Liver (tissue), 8 donors: ENCODE measurements at regions not wholly inside any gene's neighbourhood (a gene's known extent, or its start where the extent isn't known, plus 50 kb on each side); places are given as distances from the start of the nearest gene placed in this dataset.

Experiments used
- DNase-seq: peaks from one replicate; pipeline ENCODE4 v3.0.0-alpha.2; 2017; ENCODE audit warnings: low spot score
- H3K27ac ChIP-seq, 2 donors: one replicate each; pipeline ENCODE4 v1.7.0; 2013; ENCODE audit warnings: inconsistent platforms in 2 of 2, low read length in 2 of 2, control low read depth in 1 of 2, low read depth in 1 of 2, mild to moderate bottlenecking in 1 of 2
- H3K27me3 ChIP-seq, 4 donors: one replicate each; pipeline versions ENCODE4 v1.6.1 to v1.7.0; 2013; ENCODE audit warnings: low read length in 3 of 4, inconsistent platforms in 1 of 4, mild to moderate bottlenecking in 1 of 4, moderate library complexity in 1 of 4; ENCODE audit not compliant: control insufficient read depth in 4 of 4, insufficient read depth in 4 of 4
- H3K36me3 ChIP-seq, 4 donors: one replicate each; pipeline versions ENCODE4 v1.6.1 to v1.7.0; 2013; ENCODE audit warnings: low read length in 3 of 4, mild to moderate bottlenecking in 3 of 4, low read depth in 1 of 4, moderate library complexity in 1 of 4; ENCODE audit not compliant: control insufficient read depth in 4 of 4, insufficient read depth in 3 of 4
- H3K4me1 ChIP-seq, 4 donors: one replicate each; pipeline versions ENCODE4 v1.6.1 to v1.7.0; 2013; ENCODE audit warnings: low read length in 3 of 4, mild to moderate bottlenecking in 3 of 4, moderate library complexity in 1 of 4; ENCODE audit not compliant: control insufficient read depth in 4 of 4, insufficient read depth in 4 of 4
- H3K4me3 ChIP-seq, 3 donors: one replicate each; pipeline versions ENCODE4 v1.6.1 to v1.7.0; 2013; ENCODE audit warnings: low read length in 3 of 3, control low read depth in 1 of 3, low read depth in 1 of 3, mild to moderate bottlenecking in 1 of 3
- H3K9ac ChIP-seq, 2 donors: one replicate each; pipeline ENCODE4 v1.7.0; 2013; ENCODE audit warnings: low read length in 2 of 2, mild to moderate bottlenecking in 2 of 2, moderate library complexity in 2 of 2, control low read depth in 1 of 2, low read depth in 1 of 2
- H3K9me3 ChIP-seq, 4 donors: one replicate each; pipeline versions ENCODE4 v1.6.1 to v1.7.0; 2013; ENCODE audit warnings: low read length in 3 of 4; ENCODE audit not compliant: control insufficient read depth in 4 of 4
- EGR1 ChIP-seq, 2 donors: IDR thresholded peaks; 2 replicates each; pipeline ENCODE4 v1.6.1; 2016 to 2018; ENCODE audit warnings: antibody characterized with exemption in 2 of 2, low read depth in 2 of 2
- FOXA1 ChIP-seq: IDR thresholded peaks from 2 replicates; pipeline ENCODE4 v1.6.1; 2016; ENCODE audit warnings: antibody characterized with exemption
- FOXA2 ChIP-seq: IDR thresholded peaks from 2 replicates; pipeline ENCODE4 v1.6.1; 2016; ENCODE audit warnings: antibody characterized with exemption
- GABPA ChIP-seq, 2 donors: IDR thresholded peaks in 1 of 2; conservative IDR thresholded peaks in 1 of 2; 2 replicates each; pipeline ENCODE4 v1.6.1; 2016; ENCODE audit warnings: antibody characterized with exemption in 2 of 2, mild to moderate bottlenecking in 1 of 2, moderate library complexity in 1 of 2
- HNF4A ChIP-seq, 2 donors: conservative IDR thresholded peaks; 2 replicates each; pipeline ENCODE4 v1.6.1; 2016; ENCODE audit warnings: antibody characterized with exemption in 2 of 2, mild to moderate bottlenecking in 2 of 2
- HNF4G ChIP-seq: IDR thresholded peaks from 2 replicates; pipeline ENCODE4 v1.6.1; 2016; ENCODE audit warnings: antibody characterized with exemption
- JUND ChIP-seq, 2 donors: IDR thresholded peaks; 2 replicates each; pipeline ENCODE4 v1.6.1; 2016; ENCODE audit warnings: antibody characterized with exemption in 2 of 2
- NR2F2 ChIP-seq: IDR thresholded peaks from 2 replicates; pipeline ENCODE4 v1.6.1; 2016; ENCODE audit warnings: antibody characterized with exemption
- RAD21 ChIP-seq, 2 donors: IDR thresholded peaks; 2 replicates each; pipeline ENCODE4 v1.6.1; 2016; ENCODE audit warnings: antibody characterized with exemption in 2 of 2, mild to moderate bottlenecking in 2 of 2
- RXRA ChIP-seq, 2 donors: IDR thresholded peaks; 2 replicates each; pipeline ENCODE4 v1.6.1; 2017 to 2018; ENCODE audit warnings: antibody characterized with exemption in 2 of 2, mild to moderate bottlenecking in 1 of 2
- SP1 ChIP-seq: IDR thresholded peaks from 2 replicates; pipeline ENCODE4 v1.6.1; 2018; ENCODE audit warnings: antibody characterized with exemption, mild to moderate bottlenecking
- TAF1 ChIP-seq: conservative IDR thresholded peaks from 2 replicates; pipeline ENCODE4 v1.6.1; 2016; ENCODE audit warnings: antibody characterized with exemption, mild to moderate bottlenecking
- YY1 ChIP-seq: IDR thresholded peaks from 2 replicates; pipeline ENCODE4 v1.6.1; 2016; ENCODE audit warnings: antibody characterized with exemption, mild to moderate bottlenecking
- WGBS: extraction: QIAGEN DNeasy Blood & Tissue Kit; methylation state at CpG from one replicate; pipeline ENCODE4 v1.1.7; 2013; 5-methylcytosine and 5-hydroxymethylcytosine counted together
- TF ChIP-seq, protein P1 (sequence below): IDR thresholded peaks from 2 replicates; pipeline ENCODE4 v1.6.1; 2016; ENCODE audit warnings: antibody characterized with exemption, mild to moderate bottlenecking
- TF ChIP-seq, protein P2 (sequence below): IDR thresholded peaks from 2 replicates; pipeline ENCODE4 v1.6.1; 2016; ENCODE audit warnings: antibody characterized with exemption
- TF ChIP-seq, protein P3 (sequence below): IDR thresholded peaks from 2 replicates; pipeline ENCODE4 v1.6.1; 2016; ENCODE audit warnings: antibody characterized with exemption
- TF ChIP-seq, protein P4 (sequence below): IDR thresholded peaks from 2 replicates; pipeline ENCODE4 v1.6.1; 2016; ENCODE audit warnings: antibody characterized with exemption
- TF ChIP-seq, protein P5 (sequence below): fragments of 150-350 bp; IDR thresholded peaks from 2 replicates; pipeline ENCODE4 v1.5.1; 2017; ENCODE audit warnings: improper control_type of control experiment, low read depth, low read length; ENCODE audit not compliant: missing input control
- donor health status: healthy.
- donor health status: healthy.
- donor health status: healthy.
- donor health status: healthy.
- donor health status: healthy.

DNA sequence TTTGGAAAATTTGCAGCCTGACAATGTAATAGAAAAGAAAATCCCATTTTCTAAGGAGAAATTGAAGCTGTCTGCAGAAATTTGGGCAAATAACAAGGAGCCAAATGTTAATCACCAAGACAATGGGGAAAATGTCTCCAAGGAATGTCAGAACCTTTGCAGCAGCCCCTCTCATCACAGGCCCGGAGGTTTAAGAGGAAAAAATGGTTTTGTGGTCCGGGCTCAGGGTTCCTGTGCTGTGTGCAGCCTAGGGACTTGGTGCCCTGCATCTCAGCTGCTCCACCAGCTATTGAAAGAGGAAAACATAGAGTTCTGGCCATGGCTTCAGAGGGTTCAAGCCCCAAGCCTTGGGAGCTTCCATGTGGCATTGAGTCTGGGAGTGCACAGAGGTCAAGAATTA is 298.9 kb downstream of the ATXN7L3B start:
- Histone ChIP-seq H3K27ac (no peak overlapping the region), H3K4me3 (no peak overlapping the region), H3K9ac (no peak overlapping the region), H3K4me1 (no peaks in the 10 kb centered on the region), H3K27me3 (peaks cover 0 to 4% (median 0%) of the 10 kb centered on the region in 4 donors), H3K9me3 (no peaks in the 10 kb centered on the region), H3K36me3 (no peaks in the 10 kb centered on the region)
- 25% methylated on average over 2 of the region's 2 CpGs for WGBS
- DNase-seq: no peak
- TF ChIP-seq NR2F2 (no peak), FOXA1 (no peak), GABPA (IDR thresholded peaks at IDR 0.05 in 1 of 2, conservative IDR thresholded peaks at IDR 0.05 in 1 of 2) (no peak), EGR1 (IDR thresholded peaks at IDR 0.05; ENCODE audit: low read depth in 2 of 2) (no peak), SP1 (no peak), HNF4A (conservative IDR thresholded peaks at IDR 0.05) (no peak), JUND (IDR thresholded peaks at IDR 0.05) (no peak), YY1 (no peak), FOXA2 (no peak), RAD21 (IDR thresholded peaks at IDR 0.05) (no peak), HNF4G (no peak)
- TF ChIP-seq, protein P1, sequence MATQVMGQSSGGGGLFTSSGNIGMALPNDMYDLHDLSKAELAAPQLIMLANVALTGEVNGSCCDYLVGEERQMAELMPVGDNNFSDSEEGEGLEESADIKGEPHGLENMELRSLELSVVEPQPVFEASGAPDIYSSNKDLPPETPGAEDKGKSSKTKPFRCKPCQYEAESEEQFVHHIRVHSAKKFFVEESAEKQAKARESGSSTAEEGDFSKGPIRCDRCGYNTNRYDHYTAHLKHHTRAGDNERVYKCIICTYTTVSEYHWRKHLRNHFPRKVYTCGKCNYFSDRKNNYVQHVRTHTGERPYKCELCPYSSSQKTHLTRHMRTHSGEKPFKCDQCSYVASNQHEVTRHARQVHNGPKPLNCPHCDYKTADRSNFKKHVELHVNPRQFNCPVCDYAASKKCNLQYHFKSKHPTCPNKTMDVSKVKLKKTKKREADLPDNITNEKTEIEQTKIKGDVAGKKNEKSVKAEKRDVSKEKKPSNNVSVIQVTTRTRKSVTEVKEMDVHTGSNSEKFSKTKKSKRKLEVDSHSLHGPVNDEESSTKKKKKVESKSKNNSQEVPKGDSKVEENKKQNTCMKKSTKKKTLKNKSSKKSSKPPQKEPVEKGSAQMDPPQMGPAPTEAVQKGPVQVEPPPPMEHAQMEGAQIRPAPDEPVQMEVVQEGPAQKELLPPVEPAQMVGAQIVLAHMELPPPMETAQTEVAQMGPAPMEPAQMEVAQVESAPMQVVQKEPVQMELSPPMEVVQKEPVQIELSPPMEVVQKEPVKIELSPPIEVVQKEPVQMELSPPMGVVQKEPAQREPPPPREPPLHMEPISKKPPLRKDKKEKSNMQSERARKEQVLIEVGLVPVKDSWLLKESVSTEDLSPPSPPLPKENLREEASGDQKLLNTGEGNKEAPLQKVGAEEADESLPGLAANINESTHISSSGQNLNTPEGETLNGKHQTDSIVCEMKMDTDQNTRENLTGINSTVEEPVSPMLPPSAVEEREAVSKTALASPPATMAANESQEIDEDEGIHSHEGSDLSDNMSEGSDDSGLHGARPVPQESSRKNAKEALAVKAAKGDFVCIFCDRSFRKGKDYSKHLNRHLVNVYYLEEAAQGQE: no peak
- TF ChIP-seq, protein P2, sequence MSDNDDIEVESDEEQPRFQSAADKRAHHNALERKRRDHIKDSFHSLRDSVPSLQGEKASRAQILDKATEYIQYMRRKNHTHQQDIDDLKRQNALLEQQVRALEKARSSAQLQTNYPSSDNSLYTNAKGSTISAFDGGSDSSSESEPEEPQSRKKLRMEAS: no peak
- TF ChIP-seq, protein P3, sequence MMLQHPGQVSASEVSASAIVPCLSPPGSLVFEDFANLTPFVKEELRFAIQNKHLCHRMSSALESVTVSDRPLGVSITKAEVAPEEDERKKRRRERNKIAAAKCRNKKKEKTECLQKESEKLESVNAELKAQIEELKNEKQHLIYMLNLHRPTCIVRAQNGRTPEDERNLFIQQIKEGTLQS: no peak
- TF ChIP-seq, protein P4, sequence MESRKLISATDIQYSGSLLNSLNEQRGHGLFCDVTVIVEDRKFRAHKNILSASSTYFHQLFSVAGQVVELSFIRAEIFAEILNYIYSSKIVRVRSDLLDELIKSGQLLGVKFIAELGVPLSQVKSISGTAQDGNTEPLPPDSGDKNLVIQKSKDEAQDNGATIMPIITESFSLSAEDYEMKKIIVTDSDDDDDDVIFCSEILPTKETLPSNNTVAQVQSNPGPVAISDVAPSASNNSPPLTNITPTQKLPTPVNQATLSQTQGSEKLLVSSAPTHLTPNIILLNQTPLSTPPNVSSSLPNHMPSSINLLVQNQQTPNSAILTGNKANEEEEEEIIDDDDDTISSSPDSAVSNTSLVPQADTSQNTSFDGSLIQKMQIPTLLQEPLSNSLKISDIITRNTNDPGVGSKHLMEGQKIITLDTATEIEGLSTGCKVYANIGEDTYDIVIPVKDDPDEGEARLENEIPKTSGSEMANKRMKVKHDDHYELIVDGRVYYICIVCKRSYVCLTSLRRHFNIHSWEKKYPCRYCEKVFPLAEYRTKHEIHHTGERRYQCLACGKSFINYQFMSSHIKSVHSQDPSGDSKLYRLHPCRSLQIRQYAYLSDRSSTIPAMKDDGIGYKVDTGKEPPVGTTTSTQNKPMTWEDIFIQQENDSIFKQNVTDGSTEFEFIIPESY: no peak
- TF ChIP-seq, protein P5, sequence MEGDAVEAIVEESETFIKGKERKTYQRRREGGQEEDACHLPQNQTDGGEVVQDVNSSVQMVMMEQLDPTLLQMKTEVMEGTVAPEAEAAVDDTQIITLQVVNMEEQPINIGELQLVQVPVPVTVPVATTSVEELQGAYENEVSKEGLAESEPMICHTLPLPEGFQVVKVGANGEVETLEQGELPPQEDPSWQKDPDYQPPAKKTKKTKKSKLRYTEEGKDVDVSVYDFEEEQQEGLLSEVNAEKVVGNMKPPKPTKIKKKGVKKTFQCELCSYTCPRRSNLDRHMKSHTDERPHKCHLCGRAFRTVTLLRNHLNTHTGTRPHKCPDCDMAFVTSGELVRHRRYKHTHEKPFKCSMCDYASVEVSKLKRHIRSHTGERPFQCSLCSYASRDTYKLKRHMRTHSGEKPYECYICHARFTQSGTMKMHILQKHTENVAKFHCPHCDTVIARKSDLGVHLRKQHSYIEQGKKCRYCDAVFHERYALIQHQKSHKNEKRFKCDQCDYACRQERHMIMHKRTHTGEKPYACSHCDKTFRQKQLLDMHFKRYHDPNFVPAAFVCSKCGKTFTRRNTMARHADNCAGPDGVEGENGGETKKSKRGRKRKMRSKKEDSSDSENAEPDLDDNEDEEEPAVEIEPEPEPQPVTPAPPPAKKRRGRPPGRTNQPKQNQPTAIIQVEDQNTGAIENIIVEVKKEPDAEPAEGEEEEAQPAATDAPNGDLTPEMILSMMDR: no peak

DNA sequence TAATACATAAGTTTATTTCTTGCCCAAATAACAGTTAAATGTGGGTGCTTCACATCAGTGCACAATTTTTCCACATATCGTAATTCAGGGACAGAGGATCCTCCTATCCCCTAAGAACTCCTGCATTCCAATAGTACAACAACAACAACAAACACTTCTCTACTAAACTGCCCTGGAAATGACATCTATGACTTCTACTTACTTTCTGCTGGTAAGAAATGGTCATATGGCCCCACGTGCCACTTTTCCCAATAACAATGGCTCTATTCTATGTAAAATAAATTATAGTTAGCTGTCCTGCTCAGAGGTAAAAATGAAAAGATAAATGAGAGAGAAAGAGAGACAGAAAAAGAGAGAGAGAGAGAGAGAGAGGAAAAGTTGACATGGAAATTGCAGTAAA is 308.5 kb downstream of the ATXN7L3B start:
- Histone ChIP-seq H3K36me3 (no peaks in the 10 kb centered on the region), H3K27ac (no peak overlapping the region), H3K4me1 (peaks cover 0 to 5% (median 0%) of the 10 kb centered on the region in 4 donors), H3K27me3 (no peaks in the 10 kb centered on the region), H3K4me3 (no peak overlapping the region), H3K9ac (no peak overlapping the region), H3K9me3 (no peaks in the 10 kb centered on the region)
- no peak for DNase-seq
- 76% methylated on average over 2 of the region's 2 CpGs for WGBS
- TF ChIP-seq SP1 (no peak), RAD21 (IDR thresholded peaks at IDR 0.05) (no peak), HNF4A (conservative IDR thresholded peaks at IDR 0.05) (no peak), RXRA (IDR thresholded peaks at IDR 0.05) (no peak), FOXA2 (no peak), HNF4G (no peak), GABPA (IDR thresholded peaks at IDR 0.05 in 1 of 2, conservative IDR thresholded peaks at IDR 0.05 in 1 of 2) (no peak), NR2F2 (no peak), TAF1 (no peak), YY1 (no peak), FOXA1 (no peak), JUND (IDR thresholded peaks at IDR 0.05) (no peak)
- TF ChIP-seq, protein P4: no peak
- TF ChIP-seq, protein P2: no peak
- TF ChIP-seq, protein P3: no peak
- TF ChIP-seq, protein P5: no peak
